C4-2B (cell line): ENCODE measurements at regions not wholly inside any gene's neighbourhood (a gene's known extent, or its start where the extent isn't known, plus 50 kb on each side); places are given as distances from the start of the nearest gene placed in this dataset.

Experiments used
- H3K27ac ChIP-seq: fragments of 450-650 bp; 2 replicates; pipeline ENCODE4 v1.5.1; 2017
- CTCF ChIP-seq: fragments of 450-650 bp; conservative IDR thresholded peaks from 2 replicates; pipeline ENCODE4 v1.5.1; 2017; ENCODE audit warnings: mild to moderate bottlenecking
- ZFX ChIP-seq: fragments of 450-650 bp; IDR thresholded peaks from 2 replicates; pipeline ENCODE4 v1.6.1; 2017

GRCh38 chr14:71214241-71214640, 307.0 kb downstream of the PCNX1 start:
- TF ChIP-seq CTCF (no peak), ZFX (no peak)
- H3K27ac ChIP-seq = no peak overlapping the region

DNA sequence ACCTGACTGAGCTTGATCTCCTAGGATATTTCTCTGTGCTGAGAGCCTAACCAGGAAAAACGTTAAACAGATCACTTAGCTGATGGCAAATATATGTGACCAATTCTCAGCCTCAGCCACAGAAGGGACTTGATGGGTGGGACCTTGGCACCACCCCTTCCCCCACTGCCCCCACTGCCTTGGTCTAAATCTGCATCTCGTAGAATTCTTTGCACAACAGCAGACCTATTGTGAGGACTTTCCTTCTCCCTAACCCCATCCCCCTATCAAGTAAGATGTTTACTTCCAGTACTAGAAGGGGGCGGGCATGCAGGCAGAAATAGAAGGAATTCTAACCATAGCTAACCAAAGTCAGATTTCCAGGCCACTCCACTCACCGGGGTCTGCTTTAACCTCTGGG, 313.2 kb downstream of the PCNX1 start:
- H3K27ac ChIP-seq = no peak overlapping the region

GRCh38 chr14:71221119-71221518, 313.9 kb downstream of the PCNX1 start:
- TF ChIP-seq ZFX (no peak), CTCF (no peak)

More for the DNA sequence above, 313.2 kb downstream of the PCNX1 start:
- TF ChIP-seq ZFX (no peak), CTCF (no peak)

DNA sequence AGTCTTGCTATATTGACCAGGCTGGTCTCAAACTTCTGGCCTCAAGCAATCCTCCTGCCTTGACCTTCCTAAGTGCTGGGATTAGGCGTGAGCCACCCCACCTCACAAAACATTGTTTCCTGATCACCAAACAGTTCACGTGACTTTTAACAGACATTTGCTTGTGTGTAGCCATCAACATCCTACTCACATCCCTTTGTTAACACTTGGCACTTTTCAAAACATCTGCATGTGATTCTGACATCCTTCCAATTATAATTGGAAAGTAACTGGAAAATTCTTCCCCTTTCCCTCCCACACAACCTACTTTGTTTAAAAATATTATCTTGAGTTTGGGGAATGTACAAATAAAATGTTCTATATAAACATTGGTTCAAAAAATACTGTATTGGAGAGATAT, 317.9 kb downstream of the PCNX1 start:
- TF ChIP-seq CTCF (no peak), ZFX (no peak)
- no peak overlapping the region for H3K27ac ChIP-seq

More at GRCh38 chr14:71221119-71221518, 313.9 kb downstream of the PCNX1 start:
- H3K27ac ChIP-seq = no peak overlapping the region

- no peak overlapping the region for H3K27ac ChIP-seq
- TF ChIP-seq ZFX (no peak), CTCF (no peak)
These were observed 321.5 kb downstream of the PCNX1 start for GRCh38 chr14:71228711-71229110.

- TF ChIP-seq ZFX (no peak), CTCF (no peak)
- no peak overlapping the region for H3K27ac ChIP-seq
These were observed 322.6 kb downstream of the PCNX1 start for GRCh38 chr14:71229875-71230274.

- TF ChIP-seq ZFX (no peak), CTCF (no peak)
- no peak overlapping the region for H3K27ac ChIP-seq
These were observed 323.6 kb downstream of the PCNX1 start for GRCh38 chr14:71230897-71231296.
